ENCODE measurements at regions not wholly inside any gene's neighbourhood (a gene's known extent, or its start where the extent isn't known, plus 50 kb on each side); places are given as distances from the start of the nearest gene placed in this dataset. TPM values are rescaled to one million over a fixed set of nuclear protein-coding genes. Genes with fewer than 3 reads are reported as not detected.

Small RNAs in the stretch of these regions (small RNA-seq; reads per million reads assigned to genes)
- not detected for gene MIR5191
- gene RNU6-501P: not detected

Data from frontal cortex (tissue), 1 donor.